Breast epithelium (tissue), 3 donors: ENCODE measurements at regions not wholly inside any gene's neighbourhood (a gene's known extent, or its start where the extent isn't known, plus 50 kb on each side); places are given as distances from the start of the nearest gene placed in this dataset.

ENCODE experiments used
- POLR2A ChIP-seq: fragments of 450-650 bp; IDR thresholded peaks from one replicate; pipeline ENCODE4 v1.6.1; 2016; ENCODE audit warnings: antibody characterized with exemption, mild to moderate bottlenecking, moderate library complexity
- POLR2AphosphoS5 ChIP-seq, 3 donors: sonication (generic); formaldehyde crosslinking; IDR thresholded peaks; one replicate each; pipeline ENCODE4 v1.6.1; 2017; ENCODE audit warnings: antibody characterized with exemption in 3 of 3
- TF ChIP-seq, protein P1 (sequence below), 3 donors: fragments of 450-650 bp; IDR thresholded peaks; one replicate each; pipeline ENCODE4 v1.5.1; 2016 to 2017; ENCODE audit warnings: antibody characterized with exemption in 3 of 3, mild to moderate bottlenecking in 3 of 3, moderate library complexity in 3 of 3

DNA sequence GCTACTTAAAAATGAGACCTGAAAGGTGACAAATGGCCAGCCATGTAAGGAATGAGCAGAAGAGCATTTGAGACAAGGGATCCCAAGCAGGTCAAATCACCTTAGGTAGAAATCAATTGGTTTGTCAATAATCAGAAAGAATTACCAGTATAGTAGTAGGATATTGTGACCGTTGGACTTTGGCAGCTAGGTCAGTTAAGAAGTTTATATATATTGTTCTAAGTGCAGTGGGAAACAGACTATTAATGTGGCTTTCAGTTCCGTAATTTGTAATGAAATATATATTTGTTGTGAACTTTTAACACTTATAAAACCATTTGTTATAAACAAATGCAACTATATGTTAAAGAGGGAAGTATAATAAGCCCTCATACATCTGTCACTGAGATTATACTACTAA lies 807.9 kb upstream of the SPRY2 start:
- TF ChIP-seq, protein P1, sequence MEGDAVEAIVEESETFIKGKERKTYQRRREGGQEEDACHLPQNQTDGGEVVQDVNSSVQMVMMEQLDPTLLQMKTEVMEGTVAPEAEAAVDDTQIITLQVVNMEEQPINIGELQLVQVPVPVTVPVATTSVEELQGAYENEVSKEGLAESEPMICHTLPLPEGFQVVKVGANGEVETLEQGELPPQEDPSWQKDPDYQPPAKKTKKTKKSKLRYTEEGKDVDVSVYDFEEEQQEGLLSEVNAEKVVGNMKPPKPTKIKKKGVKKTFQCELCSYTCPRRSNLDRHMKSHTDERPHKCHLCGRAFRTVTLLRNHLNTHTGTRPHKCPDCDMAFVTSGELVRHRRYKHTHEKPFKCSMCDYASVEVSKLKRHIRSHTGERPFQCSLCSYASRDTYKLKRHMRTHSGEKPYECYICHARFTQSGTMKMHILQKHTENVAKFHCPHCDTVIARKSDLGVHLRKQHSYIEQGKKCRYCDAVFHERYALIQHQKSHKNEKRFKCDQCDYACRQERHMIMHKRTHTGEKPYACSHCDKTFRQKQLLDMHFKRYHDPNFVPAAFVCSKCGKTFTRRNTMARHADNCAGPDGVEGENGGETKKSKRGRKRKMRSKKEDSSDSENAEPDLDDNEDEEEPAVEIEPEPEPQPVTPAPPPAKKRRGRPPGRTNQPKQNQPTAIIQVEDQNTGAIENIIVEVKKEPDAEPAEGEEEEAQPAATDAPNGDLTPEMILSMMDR (IDR thresholded peaks at IDR 0.05), result no peak
- no peak for TF ChIP-seq POLR2AphosphoS5 (IDR thresholded peaks at IDR 0.05)
- no peak for TF ChIP-seq POLR2A
